GM13976 (cell line): ENCODE measurements at regions not wholly inside any gene's neighbourhood (a gene's known extent, or its start where the extent isn't known, plus 50 kb on each side); places are given as distances from the start of the nearest gene placed in this dataset.
"Not testable (repeated sequence)": the region's sequence is repeated elsewhere in the genome, so short reads cannot be mapped to it uniquely, and the experiment has no call there.

Experiments used
- DNase-seq: peaks from one replicate; pipeline ENCODE4 v3.0.0; 2012; ENCODE audit warnings: low spot score
- CTCF ChIP-seq: IDR thresholded peaks from 2 replicates; pipeline ENCODE4 v1.5.1; 2012; ENCODE audit warnings: borderline replicate concordance, mild to moderate bottlenecking; ENCODE audit not compliant: insufficient read depth; ENCODE audit errors: extremely low read depth, missing control alignments, control extremely low read depth
- in situ Hi-C: fragments of 300-500 bp; cut with MboI; formaldehyde crosslinking; loops from one replicate; pipeline ENCODE4 v1.12.0; 2022; ENCODE audit warnings: low sequenced_read_pairs, mixed read lengths, inconsistent platforms; ENCODE audit not compliant: unreplicated experiment

GRCh38 chr6:115191989-115192388, 849.2 kb upstream of the HS3ST5 start:
- no peak for DNase-seq
- in situ Hi-C loops: no loop called here
- no peak for TF ChIP-seq CTCF

DNA sequence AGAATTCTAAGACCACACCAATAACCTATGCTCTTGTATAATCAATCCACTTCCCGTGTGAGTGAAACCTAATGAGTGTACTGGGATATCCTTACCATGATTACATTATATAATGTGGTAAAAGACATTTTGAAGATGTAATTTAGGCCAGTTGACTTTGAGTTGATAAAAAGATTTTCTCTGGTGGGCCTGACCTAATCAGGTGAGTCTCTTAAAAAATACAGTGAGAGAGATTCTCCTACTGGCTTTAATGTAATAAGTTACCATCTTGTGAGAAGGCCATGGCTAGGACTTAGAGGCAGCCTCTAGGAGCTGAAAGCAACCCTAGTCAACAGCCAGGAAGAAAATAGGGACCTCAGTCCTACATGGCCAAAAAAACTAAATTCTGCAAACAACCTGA, 847.7 kb upstream of the HS3ST5 start:
- DNase-seq: no peak
- TF ChIP-seq CTCF: no peak
- in situ Hi-C loops: no loop called here

DNA sequence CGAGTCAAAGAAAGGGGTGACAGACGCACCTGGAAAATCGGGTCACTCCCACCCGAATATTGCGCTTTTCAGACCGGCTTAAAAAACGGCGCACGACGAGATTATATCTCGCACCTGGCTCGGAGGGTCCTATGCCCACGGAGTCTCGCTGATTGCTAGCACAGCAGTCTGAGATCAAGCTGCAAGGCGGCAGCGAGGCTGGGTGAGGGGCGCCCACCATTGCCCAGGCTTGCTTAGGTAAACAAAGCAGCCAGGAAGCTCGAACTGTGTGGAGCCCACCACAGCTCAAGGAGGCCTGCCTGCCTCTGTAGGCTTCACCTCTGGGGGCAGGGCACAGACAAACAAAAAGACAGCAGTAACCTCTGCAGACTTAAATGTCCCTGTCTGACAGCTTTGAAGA, 832.6 kb upstream of the HS3ST5 start:
- in situ Hi-C loops: not testable (repeated sequence)

GRCh38 chr6:115165912-115166311, 823.1 kb upstream of the HS3ST5 start:
- DNase-seq, in situ Hi-C loops: not testable (repeated sequence)

More for the DNA sequence above, 832.6 kb upstream of the HS3ST5 start:
- DNase-seq: not testable (repeated sequence)

- no peak for TF ChIP-seq CTCF
- no peak for DNase-seq
- in situ Hi-C loops: no loop called here
Measured at GRCh38 chr6:115159733-115160132, 816.9 kb upstream of the HS3ST5 start.

GRCh38 chr6:115137910-115138309, 795.1 kb upstream of the HS3ST5 start:
- no peak for DNase-seq
- in situ Hi-C loops: no loop called here
- no peak for TF ChIP-seq CTCF

GRCh38 chr6:115133790-115134189, 791.0 kb upstream of the HS3ST5 start:
- DNase-seq: no peak
- in situ Hi-C loops: no loop called here
- TF ChIP-seq CTCF: no peak

- no peak for DNase-seq
- no peak for TF ChIP-seq CTCF
- in situ Hi-C loops: no loop called here
Measured at GRCh38 chr6:115131709-115132490, 789.1 kb upstream of the HS3ST5 start.

GRCh38 chr6:115121513-115121912, 778.7 kb upstream of the HS3ST5 start:
- DNase-seq, in situ Hi-C loops: not testable (repeated sequence)
